ENCODE measurements at regions not wholly inside any gene's neighbourhood (a gene's known extent, or its start where the extent isn't known, plus 50 kb on each side); places are given as distances from the start of the nearest gene placed in this dataset.

DNA sequence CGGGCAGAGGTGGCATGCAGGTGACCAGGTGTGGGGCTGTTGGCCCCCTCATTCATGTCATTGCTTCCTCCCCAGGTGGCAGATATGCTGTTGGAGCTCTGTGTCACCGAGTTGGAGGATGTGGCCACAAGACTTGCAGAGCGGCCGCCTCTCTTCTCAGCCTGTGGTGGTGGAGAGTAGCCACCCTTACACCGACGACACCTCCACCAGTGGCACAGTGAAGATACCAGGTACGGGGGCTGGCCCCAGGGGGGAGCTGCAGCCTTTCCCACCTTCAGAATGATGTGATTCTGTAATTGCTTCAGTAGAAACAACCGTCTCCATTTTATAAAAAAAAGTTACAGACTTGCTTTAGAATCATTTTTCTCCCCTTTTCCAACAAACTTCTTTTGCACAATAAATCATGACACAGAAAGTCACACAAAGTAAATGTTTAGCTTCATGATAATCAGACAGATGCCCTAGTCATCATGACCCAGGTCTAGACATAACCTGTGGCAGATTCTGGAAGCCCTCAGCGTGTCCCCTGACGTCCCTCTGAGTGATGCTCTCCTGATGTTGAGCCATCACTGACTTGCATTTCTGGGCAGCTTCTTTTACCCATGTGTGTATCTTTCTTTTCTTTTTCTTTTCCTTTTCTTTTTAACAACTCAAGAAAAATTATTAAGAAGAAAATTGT lies 76.0 kb upstream of the FAN1 start:
- TF ChIP-seq, protein P1, sequence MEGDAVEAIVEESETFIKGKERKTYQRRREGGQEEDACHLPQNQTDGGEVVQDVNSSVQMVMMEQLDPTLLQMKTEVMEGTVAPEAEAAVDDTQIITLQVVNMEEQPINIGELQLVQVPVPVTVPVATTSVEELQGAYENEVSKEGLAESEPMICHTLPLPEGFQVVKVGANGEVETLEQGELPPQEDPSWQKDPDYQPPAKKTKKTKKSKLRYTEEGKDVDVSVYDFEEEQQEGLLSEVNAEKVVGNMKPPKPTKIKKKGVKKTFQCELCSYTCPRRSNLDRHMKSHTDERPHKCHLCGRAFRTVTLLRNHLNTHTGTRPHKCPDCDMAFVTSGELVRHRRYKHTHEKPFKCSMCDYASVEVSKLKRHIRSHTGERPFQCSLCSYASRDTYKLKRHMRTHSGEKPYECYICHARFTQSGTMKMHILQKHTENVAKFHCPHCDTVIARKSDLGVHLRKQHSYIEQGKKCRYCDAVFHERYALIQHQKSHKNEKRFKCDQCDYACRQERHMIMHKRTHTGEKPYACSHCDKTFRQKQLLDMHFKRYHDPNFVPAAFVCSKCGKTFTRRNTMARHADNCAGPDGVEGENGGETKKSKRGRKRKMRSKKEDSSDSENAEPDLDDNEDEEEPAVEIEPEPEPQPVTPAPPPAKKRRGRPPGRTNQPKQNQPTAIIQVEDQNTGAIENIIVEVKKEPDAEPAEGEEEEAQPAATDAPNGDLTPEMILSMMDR (conservative IDR thresholded peaks at IDR 0.05; ENCODE audit: low read length) = no peak
- TF ChIP-seq EZH2phosphoT487 (IDR thresholded peaks at IDR 0.05; ENCODE audit: borderline replicate concordance) = no peak

All from Loucy (cell line).